ENCODE measurements at regions not wholly inside any gene's neighbourhood (a gene's known extent, or its start where the extent isn't known, plus 50 kb on each side); places are given as distances from the start of the nearest gene placed in this dataset.
A peak's percentile ranks its signal among the peaks of the same experiment; 100 is the strongest.
"Not testable (repeated sequence)": the region's sequence is repeated elsewhere in the genome, so short reads cannot be mapped to it uniquely, and the experiment has no call there.

- no peak for DNase-seq
These were observed 181.6 kb upstream of the RASGRP1 start for GRCh38 chr15:38746211-38746610.

- DNase-seq, result no peak
These were observed 184.1 kb upstream of the RASGRP1 start for GRCh38 chr15:38748710-38749109.

DNA sequence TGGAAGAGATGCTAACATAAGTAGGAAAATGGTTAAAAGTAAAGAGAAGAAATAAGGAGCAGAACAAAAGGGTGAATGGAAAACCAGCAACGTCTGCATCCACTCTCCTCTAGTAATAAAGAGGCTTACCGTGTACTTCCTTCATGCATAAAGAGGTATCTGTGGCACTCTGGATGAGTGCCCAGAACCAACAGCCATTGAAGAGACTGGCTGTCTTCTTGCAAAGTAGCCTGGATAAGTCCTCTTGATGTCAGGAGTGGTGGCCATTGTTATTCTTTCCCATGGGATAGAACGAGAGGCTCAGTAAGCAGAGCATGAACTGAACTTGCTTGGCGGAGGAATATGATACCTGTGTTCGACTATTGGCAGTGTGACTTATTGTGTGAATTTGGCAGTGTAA is 186.2 kb upstream of the RASGRP1 start:
- DNase-seq, result no peak

- DNase-seq, result no peak
These were observed 191.1 kb upstream of the RASGRP1 start for GRCh38 chr15:38755718-38756117.

DNA sequence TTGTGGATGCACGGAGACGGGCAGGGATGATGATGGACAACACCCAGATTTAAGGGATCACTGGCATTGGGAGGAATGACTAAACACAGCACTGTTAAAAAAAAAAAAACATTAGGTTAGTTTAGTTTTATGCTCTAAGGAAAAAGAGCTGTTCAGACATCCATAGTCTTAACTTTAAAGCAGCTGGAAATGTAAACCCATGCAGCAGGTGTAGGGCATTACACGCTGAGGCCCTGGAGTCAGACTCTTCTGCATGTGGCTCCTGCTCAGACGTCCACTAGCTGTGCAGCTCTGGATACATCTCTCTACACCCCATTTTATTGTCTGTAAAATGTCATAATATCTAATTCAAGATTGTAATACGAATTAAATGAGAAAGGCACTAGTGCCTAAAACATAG is 191.8 kb upstream of the RASGRP1 start:
- no peak for DNase-seq

DNA sequence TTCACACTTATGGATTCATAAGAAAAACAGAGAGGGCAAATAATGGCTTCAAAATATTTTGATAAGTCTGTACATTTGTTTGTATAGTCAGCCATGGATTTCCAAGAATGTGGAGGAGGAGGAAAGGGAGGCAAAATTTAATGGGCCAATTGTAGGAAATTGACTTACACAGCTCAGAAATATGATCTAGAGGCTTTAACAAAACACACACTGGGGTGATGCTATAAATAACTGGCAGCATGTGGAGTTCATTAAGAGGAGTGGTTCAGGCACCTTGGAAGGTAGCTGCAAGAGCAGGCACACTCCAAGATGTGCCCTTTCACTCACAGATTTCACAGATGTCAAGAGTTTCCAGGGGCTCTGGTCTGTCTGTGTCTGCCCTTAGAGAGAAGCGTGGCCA is 193.4 kb upstream of the RASGRP1 start:
- DNase-seq, result no peak

- DNase-seq, result no peak
These were observed 197.1 kb upstream of the RASGRP1 start for GRCh38 chr15:38761681-38762080.

- DNase-seq, result no peak
These were observed 204.4 kb upstream of the RASGRP1 start for GRCh38 chr15:38768970-38769369.

GRCh38 chr15:38769492-38769891 is 204.9 kb upstream of the RASGRP1 start:
- DNase-seq, result no peak

DNA sequence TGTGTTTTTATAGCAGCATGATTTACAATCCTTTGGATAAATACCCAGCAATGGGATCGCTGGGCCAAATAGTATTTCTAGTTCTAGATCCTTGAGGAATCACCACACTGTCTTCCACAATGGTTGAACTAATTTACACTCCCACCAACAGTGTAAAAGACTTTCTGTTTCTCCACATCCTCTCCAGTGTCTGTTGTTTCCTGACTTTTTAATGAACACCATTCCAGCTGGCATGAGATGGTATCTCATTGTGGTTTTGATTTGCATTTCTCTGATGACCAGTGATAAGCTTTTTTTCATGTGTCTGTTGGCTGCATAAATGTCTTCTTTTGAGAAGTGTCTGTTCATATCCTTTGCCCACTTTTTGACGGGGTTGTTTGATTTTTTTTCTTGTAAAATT is 209.5 kb upstream of the RASGRP1 start:
- not testable (repeated sequence) for DNase-seq

DNA sequence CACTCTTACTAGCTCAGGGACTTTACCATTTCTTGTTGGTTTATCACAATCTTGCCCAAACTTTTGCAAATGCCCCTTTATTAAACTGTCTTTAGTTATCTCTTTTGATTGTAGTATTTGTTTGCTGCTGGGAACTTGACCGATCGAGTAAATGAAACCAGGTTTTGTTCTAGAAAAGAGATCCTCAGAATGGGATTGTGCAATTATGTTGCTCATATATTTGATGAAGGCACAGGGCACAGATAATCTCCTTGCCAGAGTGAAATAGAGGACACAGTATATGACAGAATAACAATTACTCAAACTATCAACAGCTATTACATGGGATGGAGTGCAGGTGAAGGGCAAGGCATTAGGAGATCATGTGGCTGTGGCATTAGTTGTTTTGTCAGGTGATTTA is 216.6 kb upstream of the RASGRP1 start:
- DNase-seq, result no peak

DNA sequence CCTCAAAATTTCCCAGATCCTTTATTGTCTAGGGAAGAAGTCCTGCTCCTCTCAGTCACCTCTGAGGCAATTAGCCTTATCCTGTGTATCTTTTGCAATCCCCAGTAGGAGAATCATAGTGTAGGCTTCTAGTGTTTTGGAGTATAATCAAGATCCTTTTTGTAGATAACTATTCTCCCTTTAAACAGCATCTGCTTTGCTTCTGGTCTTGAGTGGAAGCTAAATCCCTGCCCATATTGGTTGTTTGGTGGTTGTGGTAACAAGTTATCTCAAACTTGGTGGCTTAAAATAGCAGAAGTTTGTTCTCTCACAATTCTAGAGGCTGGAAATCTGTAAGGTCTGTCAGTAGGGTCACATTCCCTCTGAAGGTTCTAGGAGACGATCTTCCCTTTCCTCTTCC is 217.5 kb upstream of the RASGRP1 start:
- no peak for DNase-seq

GRCh38 chr15:38788918-38789317 is 224.3 kb upstream of the RASGRP1 start:
- DNase-seq, result no peak

GRCh38 chr15:38789566-38789965 is 225.0 kb upstream of the RASGRP1 start:
- no peak for DNase-seq

DNA sequence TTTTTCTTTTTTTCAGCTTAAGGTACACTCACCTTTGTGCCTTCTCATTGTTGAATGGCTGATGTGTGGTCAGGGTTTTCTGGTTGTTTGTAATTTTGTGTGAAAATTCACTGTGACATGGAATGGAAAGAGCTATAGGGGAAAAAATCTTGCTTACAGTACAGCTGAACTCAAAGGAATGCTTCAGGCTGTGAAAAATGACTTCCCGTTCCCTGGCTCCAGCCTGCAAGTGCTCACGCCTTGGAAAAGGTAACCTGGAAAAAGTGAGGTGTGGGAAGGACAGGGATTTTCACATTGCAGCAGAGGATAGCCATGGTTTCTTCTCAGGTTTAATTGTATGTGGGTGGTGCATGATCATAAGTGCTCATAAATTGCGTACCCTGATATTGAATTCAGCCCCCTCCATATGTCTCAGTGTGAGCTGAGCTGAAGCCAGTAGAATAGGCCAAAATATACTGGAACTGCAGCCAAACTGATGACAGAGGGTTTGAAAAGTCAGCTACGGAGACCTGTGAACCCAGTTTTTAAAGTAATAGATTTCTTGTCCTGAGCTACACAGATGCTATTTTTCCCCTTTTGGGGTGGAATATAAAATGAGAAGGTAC is 228.7 kb upstream of the RASGRP1 start:
- no peak for DNase-seq

GRCh38 chr15:38795471-38796245 is 231.0 kb upstream of the RASGRP1 start:
- no peak for DNase-seq

DNA sequence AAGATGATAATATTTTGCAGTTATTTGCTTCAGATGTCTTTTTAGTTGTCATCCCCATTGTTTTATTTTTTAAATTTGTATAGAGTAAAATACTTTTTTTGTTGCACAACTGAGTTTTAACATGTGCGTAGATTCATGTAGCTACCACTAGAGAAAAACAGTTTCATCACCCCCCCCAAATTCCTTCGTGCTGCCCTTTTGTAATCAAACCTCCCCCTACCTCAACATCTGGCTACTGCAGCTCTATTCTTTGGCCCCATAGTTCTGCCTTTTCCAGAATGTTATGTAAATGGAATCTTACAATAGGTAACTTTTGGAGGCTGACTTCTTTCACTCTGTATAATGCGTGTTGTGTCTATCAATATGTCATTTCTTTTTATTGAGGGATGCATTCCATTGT is 232.0 kb upstream of the RASGRP1 start:
- DNase-seq, result no peak

GRCh38 chr15:38797506-38797905 is 232.9 kb upstream of the RASGRP1 start:
- DNase-seq, result not testable (repeated sequence)

- not testable (repeated sequence) for DNase-seq
These were observed 234.6 kb upstream of the RASGRP1 start for GRCh38 chr15:38799202-38799601.

GRCh38 chr15:38809621-38810020 is 245.0 kb upstream of the RASGRP1 start:
- DNase-seq, result no peak

DNA sequence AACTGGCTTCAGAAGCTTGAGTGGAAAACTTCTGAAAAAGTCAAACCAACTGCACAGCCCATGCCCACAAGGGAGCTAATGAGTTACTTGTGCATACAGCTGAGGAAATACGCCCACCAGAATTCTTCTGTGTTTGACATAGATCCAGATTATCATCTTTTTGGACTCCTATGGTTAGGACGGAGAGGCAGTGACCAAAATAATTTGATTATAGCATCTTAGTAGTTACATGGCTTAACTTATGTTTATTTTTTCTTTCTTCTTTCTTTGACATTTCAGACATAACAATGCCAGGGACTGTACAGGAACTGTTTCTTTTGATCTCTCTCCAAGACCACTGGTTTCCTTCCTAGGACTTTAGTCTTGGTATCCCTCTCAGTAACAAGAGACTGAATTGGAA is 246.1 kb upstream of the RASGRP1 start:
- no peak for DNase-seq

DNA sequence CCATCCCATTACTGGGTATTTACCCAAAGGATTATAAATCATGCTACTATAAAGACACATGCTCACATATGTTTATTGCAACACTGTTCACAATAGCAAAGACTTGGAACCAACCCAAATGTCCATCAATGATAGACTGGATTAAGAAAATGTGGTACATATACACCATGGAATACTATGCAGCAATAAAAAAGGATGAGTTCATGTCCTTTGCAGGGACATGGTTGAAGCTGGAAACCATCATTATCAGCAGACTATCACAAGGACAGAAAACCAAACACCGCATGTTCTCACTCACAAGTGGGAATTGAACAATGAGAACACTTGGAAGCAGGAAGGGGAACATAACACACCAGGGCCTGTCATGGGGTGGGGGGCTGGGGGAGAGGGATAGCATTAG is 249.6 kb upstream of the RASGRP1 start:
- DNase-seq, result not testable (repeated sequence)

DNA sequence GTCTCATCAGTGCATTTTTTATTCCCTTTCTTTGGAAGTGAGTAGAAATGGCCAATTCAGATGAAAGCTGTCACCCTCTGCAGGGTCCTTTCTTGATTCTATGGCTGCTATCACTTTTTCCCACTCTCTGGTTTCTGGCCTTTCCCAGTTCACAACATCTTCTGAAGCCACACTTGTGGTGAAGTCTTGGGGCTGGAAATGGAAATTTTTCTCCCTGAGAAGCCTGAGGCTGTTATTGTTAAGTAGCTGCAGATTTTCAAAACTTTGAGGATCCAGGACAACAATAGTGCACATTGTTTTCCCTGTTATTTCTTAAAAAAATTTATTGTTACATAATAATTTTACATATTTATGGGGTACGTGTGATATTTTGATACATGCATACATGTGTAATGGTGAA is 250.3 kb upstream of the RASGRP1 start:
- DNase-seq, result no peak

GRCh38 chr15:38817427-38818156 is 253.0 kb upstream of the RASGRP1 start:
- DNase-seq, result peak; percentile 22
